ENCODE measurements at regions not wholly inside any gene's neighbourhood (a gene's known extent, or its start where the extent isn't known, plus 50 kb on each side); places are given as distances from the start of the nearest gene placed in this dataset.

DNA sequence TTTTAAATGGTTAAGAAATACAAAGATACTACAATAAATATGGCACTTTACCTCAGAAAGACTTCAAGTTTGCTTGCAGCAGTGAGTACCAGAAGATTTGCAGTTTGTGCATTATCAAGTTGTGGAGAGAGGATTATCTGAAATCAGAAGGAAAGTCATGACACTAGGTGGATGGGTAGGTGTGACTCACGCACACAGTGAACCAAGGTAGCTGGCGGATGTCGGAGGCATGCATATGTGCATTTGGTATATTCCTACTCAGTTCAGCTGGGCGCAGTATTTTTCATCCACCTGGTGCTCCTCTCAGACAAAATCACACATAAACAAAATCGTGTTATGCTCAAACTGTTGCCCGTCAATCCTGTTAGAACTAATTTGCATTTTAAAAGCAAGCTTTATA lies 351.0 kb downstream of the IGSF11 start:
- Histone ChIP-seq H3K27me3 (no peaks in the 10 kb centered on the region), H3K36me3 (no peaks in the 10 kb centered on the region), H3K27ac (no peak overlapping the region), H3K4me3 (replicated peaks in 1 of 3) (no peak overlapping the region), H3K4me1 (no peaks in the 10 kb centered on the region), H3K9me3 (no peaks in the 10 kb centered on the region)
- 88 to 89% methylated on average over 6 of the region's 6 CpGs for WGBS, 2 donors
- no peak for DNase-seq
- intact Hi-C loops (cut with DNase I) = no loop called here
- no peak for TF ChIP-seq POLR2A (IDR thresholded peaks at IDR 0.05)

DNA sequence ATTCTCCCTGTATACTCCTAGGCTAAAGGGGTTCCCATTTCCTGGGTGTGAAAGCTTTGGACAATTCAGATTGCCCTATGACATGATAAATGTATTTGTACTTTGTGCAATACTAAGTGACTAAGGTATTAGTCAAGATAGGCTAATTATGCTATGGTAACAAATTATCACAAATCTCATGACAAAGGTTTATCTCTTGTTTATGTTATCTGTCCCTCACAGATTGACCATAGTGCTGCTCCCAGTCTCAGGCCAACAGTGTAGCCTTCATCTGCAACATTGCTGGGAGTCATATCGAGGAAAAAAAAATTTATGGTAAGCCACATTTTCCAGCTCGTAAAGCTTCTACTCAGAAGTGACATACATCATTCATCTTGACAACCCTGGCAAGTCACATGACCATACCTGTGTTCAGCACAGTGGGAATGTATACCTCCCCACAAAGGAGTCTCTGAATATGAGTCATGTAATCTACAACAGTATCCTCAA lies 346.2 kb downstream of the IGSF11 start:
- no peaks in the 10 kb centered on the region for H3K4me1 ChIP-seq
- TF ChIP-seq, protein P1, sequence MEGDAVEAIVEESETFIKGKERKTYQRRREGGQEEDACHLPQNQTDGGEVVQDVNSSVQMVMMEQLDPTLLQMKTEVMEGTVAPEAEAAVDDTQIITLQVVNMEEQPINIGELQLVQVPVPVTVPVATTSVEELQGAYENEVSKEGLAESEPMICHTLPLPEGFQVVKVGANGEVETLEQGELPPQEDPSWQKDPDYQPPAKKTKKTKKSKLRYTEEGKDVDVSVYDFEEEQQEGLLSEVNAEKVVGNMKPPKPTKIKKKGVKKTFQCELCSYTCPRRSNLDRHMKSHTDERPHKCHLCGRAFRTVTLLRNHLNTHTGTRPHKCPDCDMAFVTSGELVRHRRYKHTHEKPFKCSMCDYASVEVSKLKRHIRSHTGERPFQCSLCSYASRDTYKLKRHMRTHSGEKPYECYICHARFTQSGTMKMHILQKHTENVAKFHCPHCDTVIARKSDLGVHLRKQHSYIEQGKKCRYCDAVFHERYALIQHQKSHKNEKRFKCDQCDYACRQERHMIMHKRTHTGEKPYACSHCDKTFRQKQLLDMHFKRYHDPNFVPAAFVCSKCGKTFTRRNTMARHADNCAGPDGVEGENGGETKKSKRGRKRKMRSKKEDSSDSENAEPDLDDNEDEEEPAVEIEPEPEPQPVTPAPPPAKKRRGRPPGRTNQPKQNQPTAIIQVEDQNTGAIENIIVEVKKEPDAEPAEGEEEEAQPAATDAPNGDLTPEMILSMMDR (IDR thresholded peaks at IDR 0.05) = no peak
- no peak for TF ChIP-seq POLR2A (IDR thresholded peaks at IDR 0.05)
- intact Hi-C loops (cut with DNase I) = no loop called here
- no peaks in the 10 kb centered on the region for H3K36me3 ChIP-seq
- WGBS, 2 donors = 79 to 85% methylated on average over 2 of the region's 2 CpGs
- DNase-seq = no peak
- H3K9me3 ChIP-seq = no peaks in the 10 kb centered on the region
- no peak overlapping the region for H3K27ac ChIP-seq
- no peaks in the 10 kb centered on the region for H3K27me3 ChIP-seq
- H3K4me3 ChIP-seq (replicated peaks in 1 of 3) = no peak overlapping the region

DNA sequence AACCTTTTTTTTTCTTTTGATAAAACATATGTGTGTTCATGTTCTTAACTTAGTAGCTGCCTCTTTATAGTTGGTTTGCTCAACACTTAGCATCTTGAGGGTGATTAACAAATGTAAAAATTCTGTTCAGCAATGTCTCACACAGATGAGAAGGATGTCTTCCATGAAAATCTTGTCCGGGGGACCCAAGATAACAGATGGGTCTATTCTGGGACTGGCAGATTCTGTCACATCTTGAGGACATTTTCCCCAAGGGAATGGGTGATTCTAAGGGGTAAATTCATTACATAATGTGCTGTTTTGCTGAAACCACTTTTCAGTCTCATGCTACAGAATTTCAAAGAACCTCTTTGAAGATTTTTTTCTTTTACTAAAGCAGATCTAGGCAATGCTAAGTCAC lies 342.2 kb downstream of the IGSF11 start:
- no peaks in the 10 kb centered on the region for H3K9me3 ChIP-seq
- intact Hi-C loops (cut with DNase I) = no loop called here
- no peaks in the 10 kb centered on the region for H3K36me3 ChIP-seq

DNA sequence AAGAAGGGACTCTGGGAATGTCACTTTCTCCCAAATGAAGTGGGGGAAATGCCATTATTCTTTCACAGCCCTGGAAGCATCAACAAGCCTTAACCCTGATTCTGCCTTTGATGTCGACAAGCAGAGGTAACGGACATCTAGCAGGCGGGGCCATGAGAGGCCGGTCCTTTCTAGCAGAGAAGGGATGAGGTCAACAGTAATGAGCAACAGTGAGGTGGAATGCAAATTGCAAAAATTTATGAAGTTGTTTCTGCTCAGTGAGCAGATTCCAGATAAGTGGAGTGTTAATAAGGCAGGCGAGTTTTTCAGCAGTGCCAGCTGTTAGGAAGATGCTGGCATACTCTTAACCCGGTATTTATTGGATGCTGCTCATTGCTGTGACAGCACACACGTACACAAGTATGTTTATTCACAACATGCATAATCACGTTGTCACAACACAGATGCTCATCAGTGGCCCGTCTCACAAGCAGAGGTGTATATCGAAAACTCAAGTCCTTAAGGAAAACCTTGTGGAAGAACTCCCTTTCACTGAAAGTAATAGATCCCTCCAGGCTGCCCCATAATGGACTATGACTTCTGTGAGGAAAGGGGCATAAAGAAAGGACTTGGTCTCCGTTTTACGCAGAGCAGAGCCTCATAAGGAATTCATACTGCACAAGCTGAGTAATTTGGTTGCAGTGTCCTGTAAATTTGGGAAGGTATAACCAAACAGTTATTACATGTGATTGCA lies 329.0 kb downstream of the IGSF11 start:
- H3K4me1 ChIP-seq = no peaks in the 10 kb centered on the region
- H3K36me3 ChIP-seq = no peaks in the 10 kb centered on the region
- H3K27ac ChIP-seq = no peak overlapping the region
- no peak for DNase-seq
- H3K27me3 ChIP-seq = no peaks in the 10 kb centered on the region
- no peak overlapping the region for H3K4me3 ChIP-seq (replicated peaks in 1 of 3)
- intact Hi-C loops (cut with DNase I) = no loop called here
- no peaks in the 10 kb centered on the region for H3K9me3 ChIP-seq
- 69 to 74% methylated on average over 12 of the region's 12 CpGs for WGBS, 2 donors
- no peak for TF ChIP-seq POLR2A (IDR thresholded peaks at IDR 0.05)
- TF ChIP-seq, protein P1 (IDR thresholded peaks at IDR 0.05) = no peak

More for the DNA sequence above, 342.2 kb downstream of the IGSF11 start:
- Histone ChIP-seq H3K27me3 (no peaks in the 10 kb centered on the region), H3K4me3 (replicated peaks in 1 of 3) (no peak overlapping the region), H3K27ac (no peak overlapping the region), H3K4me1 (no peaks in the 10 kb centered on the region)
- no peak for TF ChIP-seq POLR2A (IDR thresholded peaks at IDR 0.05)
- WGBS, 2 donors = 78 to 84% methylated on average over 1 of the region's 1 CpG
- no peak for DNase-seq

DNA sequence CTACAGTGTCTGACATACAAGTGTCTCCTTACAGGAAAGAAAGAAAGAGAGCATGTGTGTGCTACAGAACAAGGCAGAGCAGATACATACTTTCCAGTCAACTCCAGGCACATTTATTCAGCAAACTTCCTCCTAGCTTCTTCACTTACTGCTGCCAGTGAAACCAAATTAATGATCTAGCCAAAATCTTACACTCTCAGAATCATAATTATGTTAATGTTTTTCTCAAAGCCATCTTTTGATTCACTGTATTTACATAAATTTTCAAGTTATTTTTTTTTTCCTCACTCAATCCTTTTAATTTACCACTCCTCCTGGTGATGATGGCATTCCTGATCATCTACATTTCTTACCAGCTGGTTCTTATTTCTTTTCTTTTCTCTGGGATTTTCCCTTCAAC lies 326.7 kb downstream of the IGSF11 start:
- Histone ChIP-seq H3K27ac (no peak overlapping the region), H3K27me3 (no peaks in the 10 kb centered on the region), H3K4me3 (replicated peaks in 1 of 3) (no peak overlapping the region), H3K9me3 (no peaks in the 10 kb centered on the region), H3K4me1 (no peaks in the 10 kb centered on the region), H3K36me3 (no peaks in the 10 kb centered on the region)
- intact Hi-C loops (cut with DNase I) = no loop called here
- no peak for DNase-seq
- no peak for TF ChIP-seq POLR2A (IDR thresholded peaks at IDR 0.05)
- TF ChIP-seq, protein P1 (IDR thresholded peaks at IDR 0.05) = no peak

DNA sequence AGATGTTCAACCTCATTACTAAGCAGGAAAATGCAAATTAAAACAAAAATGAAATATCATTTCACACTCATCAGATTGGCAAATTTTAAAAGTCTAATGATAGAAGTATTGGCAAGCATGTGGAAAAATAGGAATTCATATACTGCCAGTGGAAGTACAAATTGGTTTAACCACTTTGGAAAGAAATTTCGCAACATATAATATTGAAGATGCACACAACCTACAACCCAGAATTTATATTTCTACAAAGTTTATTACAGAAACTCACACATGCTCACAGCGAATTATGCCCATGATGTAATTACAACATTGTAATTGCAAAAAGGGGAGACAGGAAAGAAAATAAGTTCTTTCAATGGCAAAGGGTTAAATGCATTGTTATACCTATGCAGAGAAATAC lies 324.1 kb downstream of the IGSF11 start:
- H3K9me3 ChIP-seq = no peaks in the 10 kb centered on the region
- no peaks in the 10 kb centered on the region for H3K36me3 ChIP-seq
- intact Hi-C loops (cut with DNase I) = no loop called here
- no peak overlapping the region for H3K4me3 ChIP-seq (replicated peaks in 1 of 3)
- WGBS, 2 donors = 82 to 87% methylated on average over 2 of the region's 2 CpGs
- no peak for DNase-seq
- TF ChIP-seq, protein P1 (IDR thresholded peaks at IDR 0.05) = no peak
- no peak for TF ChIP-seq POLR2A (IDR thresholded peaks at IDR 0.05)
- H3K4me1 ChIP-seq = no peaks in the 10 kb centered on the region
- H3K27ac ChIP-seq = no peak overlapping the region
- no peaks in the 10 kb centered on the region for H3K27me3 ChIP-seq

All from thyroid gland (tissue), 4 donors.